Epithelial cell of proximal tubule (primary cell): ENCODE measurements at regions not wholly inside any gene's neighbourhood (a gene's known extent, or its start where the extent isn't known, plus 50 kb on each side); places are given as distances from the start of the nearest gene placed in this dataset.
A peak's percentile ranks its signal among the peaks of the same experiment; 100 is the strongest.

Experiments
- DNase-seq: peaks from one replicate; pipeline ENCODE4 v3.0.0-alpha.2; 2011; ENCODE audit warnings: low read depth
- H3K4me3 ChIP-seq: 2 replicates; pipeline ENCODE4 v1.5.1; 2011; ENCODE audit warnings: low read depth, mild to moderate bottlenecking, low read length
- TF ChIP-seq, protein P1 (sequence below): conservative IDR thresholded peaks from 2 replicates; pipeline ENCODE4 v1.5.1; 2012; ENCODE audit warnings: low read depth, mild to moderate bottlenecking, low read length

GRCh38 chr10:60565492-60565891, 175.8 kb upstream of the ANK3 start:
- TF ChIP-seq, protein P1, sequence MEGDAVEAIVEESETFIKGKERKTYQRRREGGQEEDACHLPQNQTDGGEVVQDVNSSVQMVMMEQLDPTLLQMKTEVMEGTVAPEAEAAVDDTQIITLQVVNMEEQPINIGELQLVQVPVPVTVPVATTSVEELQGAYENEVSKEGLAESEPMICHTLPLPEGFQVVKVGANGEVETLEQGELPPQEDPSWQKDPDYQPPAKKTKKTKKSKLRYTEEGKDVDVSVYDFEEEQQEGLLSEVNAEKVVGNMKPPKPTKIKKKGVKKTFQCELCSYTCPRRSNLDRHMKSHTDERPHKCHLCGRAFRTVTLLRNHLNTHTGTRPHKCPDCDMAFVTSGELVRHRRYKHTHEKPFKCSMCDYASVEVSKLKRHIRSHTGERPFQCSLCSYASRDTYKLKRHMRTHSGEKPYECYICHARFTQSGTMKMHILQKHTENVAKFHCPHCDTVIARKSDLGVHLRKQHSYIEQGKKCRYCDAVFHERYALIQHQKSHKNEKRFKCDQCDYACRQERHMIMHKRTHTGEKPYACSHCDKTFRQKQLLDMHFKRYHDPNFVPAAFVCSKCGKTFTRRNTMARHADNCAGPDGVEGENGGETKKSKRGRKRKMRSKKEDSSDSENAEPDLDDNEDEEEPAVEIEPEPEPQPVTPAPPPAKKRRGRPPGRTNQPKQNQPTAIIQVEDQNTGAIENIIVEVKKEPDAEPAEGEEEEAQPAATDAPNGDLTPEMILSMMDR: no peak
- DNase-seq: no peak
- H3K4me3 ChIP-seq: no peak overlapping the region

DNA sequence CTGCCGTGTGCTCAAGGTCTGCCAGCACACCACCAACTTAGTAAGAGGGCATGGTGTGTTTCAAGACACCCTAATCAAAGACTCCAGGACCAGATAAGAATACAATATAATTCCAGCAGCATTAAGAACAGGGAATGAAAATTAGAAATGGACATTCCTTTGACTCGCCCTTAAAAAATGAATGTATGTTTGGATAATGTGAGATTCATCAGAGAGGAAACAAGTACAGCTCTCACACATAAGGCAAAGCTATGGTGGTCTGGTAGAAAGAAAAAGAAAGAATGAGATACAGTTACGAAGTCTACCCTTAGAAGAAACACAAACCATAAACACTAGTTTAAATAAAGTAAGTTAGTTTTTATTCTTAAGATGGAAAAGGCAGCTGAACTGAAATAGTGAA, 174.8 kb upstream of the ANK3 start:
- no peak for DNase-seq
- TF ChIP-seq, protein P1: no peak
- H3K4me3 ChIP-seq: no peak overlapping the region

DNA sequence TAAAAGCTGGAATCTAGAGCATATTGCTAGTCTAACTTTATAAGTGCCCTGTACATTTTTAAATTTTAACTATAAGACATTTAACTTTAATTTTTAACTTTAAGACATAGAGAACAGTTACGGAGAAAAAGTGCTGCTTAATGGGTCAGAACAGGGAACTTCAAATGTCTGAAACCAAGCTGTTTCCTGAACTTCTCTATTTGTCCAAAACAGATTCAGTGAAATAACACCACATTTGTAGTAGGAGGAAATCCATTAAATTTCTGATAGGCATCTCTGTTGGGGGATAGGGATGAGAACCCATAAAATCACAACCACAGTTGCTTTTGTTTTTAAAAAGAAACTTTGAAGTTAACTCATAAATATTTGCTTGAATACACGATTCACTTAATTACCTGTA, 170.8 kb upstream of the ANK3 start:
- DNase-seq: no peak
- no peak overlapping the region for H3K4me3 ChIP-seq
- TF ChIP-seq, protein P1: no peak

- no peak for DNase-seq
- TF ChIP-seq, protein P1: no peak
- H3K4me3 ChIP-seq: no peak overlapping the region
These were observed 166.0 kb upstream of the ANK3 start for GRCh38 chr10:60555700-60556099.

- peak; percentile 25 for DNase-seq
- TF ChIP-seq, protein P1: peak; percentile 70
- no peak overlapping the region for H3K4me3 ChIP-seq
These were observed 160.0 kb upstream of the ANK3 start for GRCh38 chr10:60549686-60550085.

DNA sequence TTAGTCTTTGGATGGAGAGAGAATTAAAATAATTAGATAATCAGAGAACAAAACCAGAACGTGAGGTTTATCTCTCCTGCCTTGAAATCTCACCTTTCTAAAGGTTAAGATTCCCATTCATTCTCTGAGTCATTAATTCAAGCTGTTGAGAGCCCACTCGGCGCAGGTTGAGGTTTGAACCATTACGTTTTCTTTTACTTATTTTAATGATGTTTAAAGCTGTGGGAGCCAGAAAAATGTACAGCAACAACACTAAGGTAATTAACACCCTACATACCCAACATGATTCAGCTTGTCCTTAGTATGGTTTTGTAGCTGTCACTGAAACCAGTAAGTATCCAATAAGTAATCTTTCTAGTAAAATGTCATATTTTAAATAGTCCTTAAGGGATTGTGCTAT, 153.0 kb upstream of the ANK3 start:
- no peak overlapping the region for H3K4me3 ChIP-seq
- DNase-seq: no peak
- TF ChIP-seq, protein P1: no peak

DNA sequence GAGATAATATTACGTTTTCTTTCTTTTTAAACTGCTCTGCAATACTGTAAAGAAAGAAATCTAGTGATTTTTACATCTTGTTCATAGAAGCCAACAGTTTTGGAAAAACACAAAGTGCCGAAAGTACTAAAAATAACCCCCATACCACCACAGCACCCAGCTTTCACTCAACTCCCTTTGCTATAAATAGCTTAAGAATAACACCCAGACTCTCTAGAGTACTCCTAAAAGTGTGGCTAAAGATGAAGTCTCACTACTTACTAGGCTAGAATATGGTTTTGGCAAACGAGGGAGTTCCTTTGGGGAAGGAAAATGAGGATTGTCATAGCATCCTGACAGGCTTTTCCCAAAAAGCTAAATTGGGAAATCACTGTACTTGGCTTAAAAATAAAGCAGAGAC, 151.8 kb upstream of the ANK3 start:
- no peak overlapping the region for H3K4me3 ChIP-seq
- no peak for DNase-seq
- TF ChIP-seq, protein P1: no peak
